ENCODE measurements at regions not wholly inside any gene's neighbourhood (a gene's known extent, or its start where the extent isn't known, plus 50 kb on each side); places are given as distances from the start of the nearest gene placed in this dataset.

DNA sequence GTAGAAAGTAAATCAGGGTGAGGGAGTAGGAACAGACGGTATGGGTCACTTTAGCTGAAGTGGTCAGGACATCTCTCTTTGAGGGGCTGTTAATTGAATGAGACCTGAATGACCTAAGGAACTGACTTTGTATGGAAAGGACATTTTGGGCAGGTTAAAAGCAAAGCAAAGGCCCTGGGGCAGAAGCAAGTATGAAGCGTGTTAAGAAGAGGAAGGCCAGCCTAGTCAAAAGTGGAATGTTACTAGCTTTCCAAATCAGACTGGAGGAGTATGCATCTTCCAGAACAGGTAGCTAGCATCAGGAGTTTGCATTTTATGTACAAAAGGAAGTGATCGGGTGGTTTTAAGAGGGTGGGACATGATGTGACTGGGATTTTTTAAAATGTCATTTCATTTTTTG lies 70.9 kb upstream of the PCGF5 start:
- no peak for DNase-seq

DNA sequence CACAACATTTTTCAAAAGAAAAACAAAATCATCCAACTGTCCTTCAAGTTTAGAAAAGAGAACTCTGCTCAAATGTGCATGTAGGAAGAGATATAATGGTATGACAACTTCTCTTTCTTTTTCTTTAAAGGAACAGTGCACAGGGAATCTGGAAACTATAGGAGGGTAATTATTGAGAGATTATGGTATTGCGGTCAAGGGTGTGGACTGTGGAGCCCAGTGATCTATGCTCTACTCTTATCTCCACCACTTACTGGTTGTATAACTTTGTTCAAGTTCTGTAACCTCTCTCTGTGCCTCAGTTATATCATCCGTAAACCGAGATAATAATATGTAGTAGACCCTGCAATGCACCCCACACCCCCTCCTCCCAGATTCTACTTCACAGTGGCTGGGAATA lies 69.8 kb upstream of the PCGF5 start:
- DNase-seq, result no peak

DNA sequence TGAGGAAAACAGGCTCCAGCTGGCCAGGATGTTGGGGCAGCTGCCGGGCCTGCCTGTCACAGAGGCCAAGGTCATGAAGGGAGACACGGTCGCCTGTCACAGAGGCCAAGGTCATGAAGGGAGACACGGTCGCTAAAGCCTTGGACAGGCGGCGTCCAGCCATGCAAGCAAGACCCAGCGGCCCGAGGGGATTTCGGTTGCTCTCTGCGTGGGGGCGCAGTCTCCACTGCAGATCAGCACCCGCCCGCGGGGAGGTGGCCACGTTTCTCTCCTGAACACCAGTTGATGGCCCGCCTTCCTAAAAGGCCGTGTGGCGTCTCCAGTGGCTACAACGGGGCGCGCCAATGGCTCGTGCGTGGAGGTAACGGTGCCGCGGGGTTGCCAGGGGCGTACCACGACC lies 67.0 kb upstream of the PCGF5 start:
- no peak for DNase-seq

DNA sequence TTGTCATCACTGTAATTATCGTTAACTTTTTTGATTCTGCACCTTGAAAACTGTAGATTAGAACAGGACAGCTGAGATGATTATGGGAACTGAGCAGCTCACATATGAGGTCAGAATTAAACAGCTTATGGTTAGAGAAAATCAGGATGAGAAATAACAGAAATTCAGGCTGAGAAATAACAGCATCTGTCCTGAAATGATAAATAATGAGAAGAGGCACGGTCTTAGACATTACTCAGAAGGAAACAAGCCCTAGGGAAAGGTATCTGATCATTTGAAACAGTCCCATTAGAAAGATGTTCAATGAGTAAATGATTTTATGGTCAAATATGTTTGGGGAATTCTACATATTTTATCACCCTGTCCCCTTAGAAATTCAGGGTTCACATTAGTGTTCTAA lies 65.6 kb upstream of the PCGF5 start:
- no peak for DNase-seq

DNA sequence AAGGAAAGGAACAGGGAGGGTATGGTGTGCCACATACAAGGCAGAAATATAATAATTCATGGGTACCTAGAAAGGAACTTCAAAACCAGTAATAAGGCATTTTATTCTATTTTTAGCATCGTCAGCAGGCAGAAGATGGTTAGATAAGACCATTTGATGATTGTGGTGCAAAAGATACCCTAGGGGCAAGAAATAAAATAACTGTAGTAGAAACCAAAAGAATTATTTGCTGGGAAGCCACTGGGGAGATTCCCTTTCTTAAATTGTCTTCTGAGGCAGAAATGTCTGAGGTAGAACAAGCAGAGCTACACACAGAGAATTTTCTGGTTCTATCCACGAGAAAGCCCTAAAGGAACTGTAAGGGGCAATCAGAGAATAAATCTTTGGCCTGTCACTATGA lies 64.3 kb upstream of the PCGF5 start:
- no peak for DNase-seq

DNA sequence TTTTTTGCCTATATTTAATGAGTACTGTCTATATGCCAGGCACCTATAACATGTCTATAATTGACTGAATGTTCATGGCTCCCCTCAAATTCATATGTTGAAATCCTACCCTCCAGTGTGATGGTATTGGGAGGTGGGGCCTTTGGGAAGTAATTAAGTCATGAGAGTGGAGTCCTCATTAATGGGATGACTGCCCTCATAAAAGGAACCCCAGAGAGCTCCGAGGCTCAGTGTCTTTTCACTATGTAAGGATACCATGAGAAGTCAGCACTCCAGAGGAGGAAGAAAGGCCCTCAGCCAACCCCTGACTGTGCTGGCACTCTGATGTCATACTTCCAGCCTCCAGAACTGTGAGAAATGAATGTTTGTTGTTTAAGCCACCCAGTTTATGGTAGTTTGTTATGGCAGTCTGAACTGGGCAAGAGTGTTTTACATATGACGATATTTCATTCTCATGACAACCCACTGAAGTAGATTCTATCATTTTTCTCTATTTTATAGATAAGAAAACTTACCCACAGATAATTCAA lies 61.1 kb upstream of the PCGF5 start:
- DNase-seq, result no peak

DNA sequence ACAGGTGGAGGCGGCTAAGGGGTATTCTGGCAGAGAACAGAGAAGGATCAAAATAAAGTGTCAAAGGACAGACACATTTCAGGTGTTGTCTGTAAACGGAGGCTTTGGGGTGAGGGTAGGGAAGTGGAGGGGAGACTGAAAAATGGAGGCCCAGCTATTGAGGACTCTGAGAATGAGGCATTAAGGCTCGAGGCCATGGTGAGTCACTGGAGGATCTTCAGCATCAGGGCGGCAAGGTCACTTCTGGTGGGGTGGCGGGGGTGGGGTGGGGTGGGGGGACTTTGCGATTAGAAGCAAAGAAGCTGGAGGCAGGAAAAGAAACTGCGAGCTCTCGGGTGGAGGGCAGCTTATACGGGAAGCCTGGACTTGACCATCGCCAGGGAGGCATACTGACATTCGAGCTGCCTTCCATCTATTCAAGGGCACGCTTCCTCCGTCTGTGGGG lies 58.4 kb upstream of the PCGF5 start:
- no peak for DNase-seq

DNA sequence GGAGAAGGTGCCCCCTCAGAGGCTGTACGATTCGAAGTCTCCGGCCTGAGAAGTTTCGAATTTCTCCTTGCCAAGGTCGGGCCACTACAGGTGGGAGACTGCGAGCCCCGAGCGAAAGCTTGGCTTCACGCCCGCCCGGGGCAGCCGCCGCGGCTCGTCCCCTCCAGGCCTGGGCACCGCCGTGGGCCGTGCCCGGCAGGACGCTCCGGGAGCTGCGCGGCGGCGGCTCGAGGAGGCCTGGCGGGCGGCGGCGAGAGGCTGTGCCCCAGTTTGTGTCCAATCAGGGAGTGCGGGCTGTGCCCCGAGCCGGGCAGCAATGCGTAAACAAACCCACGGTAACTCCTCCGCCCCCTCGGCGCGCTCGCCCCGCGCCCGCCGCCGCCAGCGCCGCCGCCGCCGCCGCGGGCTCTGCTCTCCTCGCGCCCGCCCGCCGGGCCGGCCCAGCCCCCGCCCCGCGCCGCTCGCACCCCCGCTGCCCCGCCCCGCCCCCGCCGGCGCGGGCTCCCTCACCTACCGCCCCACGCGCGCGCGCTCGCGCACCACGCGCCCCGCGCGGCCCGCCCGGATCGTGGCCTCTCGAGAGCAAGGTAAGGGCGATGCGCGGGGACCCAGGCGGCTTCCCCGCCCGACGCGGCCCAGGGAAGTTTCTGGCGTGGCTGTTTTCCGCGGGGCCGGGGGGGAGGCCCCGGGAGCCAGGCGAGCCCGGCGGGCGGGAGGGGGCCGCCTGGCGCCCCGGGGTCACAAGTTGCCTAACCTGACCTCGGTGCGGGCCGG lies 57.8 kb upstream of the PCGF5 start:
- peak; percentile 33 for DNase-seq

DNA sequence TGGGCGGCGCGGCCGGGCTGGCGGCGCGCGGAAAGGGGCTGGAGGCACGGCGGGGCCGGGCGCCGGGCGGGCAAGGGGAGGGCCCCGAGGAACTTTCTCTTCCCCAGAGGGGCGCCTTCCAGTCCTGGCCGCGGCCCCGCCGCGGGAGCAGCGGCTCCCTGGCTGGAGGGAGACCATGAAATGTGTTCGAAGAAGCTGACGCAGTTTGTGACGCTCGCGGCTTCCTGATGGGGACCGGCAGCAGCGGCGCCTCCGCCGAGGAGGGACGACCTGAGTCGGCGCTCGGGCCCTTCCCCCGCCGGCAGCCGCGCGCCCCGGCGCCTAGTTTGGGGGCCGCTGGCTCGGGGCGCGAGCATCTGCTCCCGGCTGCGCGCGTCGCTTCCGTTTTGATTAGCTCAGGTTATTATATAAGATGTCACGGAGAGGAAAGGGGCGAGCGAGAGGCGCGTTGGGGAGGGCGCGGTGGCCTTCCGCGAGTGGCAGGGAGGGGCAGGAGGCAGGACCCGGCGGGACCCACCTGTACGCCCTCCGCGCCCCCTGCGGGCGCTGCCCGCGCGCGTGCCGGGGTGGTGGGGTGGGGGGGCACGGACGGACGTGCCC lies 57.1 kb upstream of the PCGF5 start:
- DNase-seq, result peak; percentile 18

DNA sequence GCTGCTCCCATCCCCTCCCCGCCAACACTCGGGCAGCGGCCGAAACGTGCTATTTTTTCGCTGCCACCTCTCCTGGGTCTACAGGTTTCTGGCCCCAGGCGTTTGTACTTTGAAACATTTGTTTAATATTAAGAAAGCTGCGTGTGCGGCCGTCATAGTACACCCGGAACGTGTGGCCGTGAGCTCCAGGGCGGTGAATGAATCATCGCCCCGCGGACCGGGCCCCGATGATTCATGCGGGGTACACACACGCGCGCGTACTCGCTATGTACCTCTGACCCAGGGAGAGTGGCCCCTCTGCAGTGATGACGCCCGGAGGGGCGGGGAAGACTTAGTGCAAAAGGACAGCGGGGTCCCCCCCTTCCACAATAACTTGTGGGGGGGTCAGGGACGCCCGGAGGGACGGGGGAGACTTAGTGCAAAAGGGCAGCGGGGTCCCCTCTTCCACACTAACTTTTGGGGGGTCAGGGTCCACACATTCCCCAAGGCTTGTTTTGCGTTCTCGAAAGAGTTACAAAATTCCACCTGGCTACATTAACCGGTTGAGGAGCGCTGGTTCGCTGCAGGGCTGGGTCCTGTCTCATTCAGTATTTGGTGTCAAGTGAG lies 56.5 kb upstream of the PCGF5 start:
- peak; percentile 18 for DNase-seq

DNA sequence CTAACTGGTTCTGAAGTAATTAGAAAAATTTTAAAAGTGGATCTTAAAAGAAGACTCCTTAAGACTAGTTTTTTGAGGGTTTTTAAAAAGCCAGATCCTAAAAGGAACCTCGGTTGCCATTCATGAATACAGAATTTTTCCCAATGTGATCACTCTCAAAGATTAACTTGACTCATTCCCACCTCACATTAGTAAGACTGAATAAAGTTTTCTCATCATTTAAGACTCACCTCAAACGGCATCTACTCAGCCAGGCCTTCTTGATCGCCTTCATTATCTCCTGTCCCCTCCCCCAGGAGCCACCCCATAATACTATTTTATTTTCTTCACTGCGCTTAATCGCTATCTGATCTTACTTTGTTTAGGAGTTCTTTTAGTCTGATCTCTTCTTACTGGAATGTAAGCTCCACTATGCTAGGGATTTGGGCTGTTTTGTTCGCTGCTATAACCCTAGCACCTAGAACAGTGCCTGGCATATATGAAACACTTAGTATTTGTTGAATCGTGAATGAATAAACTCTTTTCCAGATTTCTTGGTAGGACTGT lies 55.9 kb upstream of the PCGF5 start:
- no peak for DNase-seq

DNA sequence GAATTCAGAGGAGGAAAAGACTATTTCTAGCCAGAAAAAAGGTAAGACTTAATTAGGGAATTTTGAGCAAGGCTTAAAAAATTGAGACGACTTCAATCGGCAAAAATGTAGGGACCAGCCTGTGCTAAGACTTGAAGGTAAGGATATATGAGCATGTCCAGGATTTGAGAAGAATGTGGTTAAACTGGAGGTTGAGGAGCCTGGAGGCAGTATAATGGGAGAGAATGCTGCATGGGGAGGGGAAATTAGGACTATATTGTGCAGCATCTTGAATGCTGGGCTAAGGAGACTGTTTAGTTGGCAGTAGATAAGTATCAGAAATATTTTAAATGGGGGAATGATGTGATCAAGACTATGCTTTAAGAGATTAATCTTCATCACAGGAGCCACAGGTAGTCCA lies 53.1 kb upstream of the PCGF5 start:
- no peak for DNase-seq

DNA sequence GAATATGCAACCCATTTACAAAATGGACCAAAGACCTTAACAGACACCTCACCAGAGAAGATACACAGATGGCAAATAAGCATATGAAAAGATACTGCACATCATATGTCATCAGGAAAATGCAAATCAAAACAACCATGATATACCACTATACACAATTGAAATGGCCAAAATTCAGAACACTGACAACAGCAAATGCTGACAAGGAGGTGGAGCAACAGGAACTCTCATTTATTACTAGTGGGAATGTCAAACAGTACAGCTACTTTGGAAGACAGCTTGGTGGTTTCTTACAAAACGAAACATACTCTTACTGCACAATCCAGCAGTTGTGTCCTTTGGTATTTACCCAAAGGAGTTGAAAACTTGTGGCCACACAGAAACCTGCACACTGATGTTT lies 50.0 kb upstream of the PCGF5 start:
- no peak for DNase-seq

Measured in COR-L47 (cell line).